GM12801 (cell line): ENCODE measurements at regions not wholly inside any gene's neighbourhood (a gene's known extent, or its start where the extent isn't known, plus 50 kb on each side); places are given as distances from the start of the nearest gene placed in this dataset.

Source experiments
- TF ChIP-seq, protein P1 (sequence below): IDR thresholded peaks from one replicate; pipeline ENCODE4 v1.5.1; 2011; ENCODE audit warnings: control low read depth; ENCODE audit not compliant: insufficient read length; ENCODE audit errors: extremely low read depth

DNA sequence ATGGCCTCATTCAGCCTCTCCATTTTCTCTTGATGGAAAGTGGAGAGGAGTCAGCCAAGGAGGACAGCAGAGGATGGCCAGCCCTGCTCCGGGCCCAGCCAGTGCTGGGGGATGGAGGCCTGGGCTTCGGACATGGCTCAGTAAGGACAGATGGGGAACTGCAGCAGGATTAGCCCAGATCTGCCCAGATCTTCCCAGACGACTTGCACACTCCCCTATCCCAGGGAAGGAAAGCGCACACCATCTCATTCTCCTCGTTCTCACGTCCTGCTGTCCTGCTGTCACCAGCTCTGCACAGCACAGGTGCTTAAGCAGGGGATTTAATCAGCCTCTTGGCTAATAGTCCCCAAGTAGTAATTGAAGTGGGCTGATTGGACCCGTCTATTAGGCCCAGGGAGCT, 100.2 kb upstream of the SDK2 start:
- TF ChIP-seq, protein P1, sequence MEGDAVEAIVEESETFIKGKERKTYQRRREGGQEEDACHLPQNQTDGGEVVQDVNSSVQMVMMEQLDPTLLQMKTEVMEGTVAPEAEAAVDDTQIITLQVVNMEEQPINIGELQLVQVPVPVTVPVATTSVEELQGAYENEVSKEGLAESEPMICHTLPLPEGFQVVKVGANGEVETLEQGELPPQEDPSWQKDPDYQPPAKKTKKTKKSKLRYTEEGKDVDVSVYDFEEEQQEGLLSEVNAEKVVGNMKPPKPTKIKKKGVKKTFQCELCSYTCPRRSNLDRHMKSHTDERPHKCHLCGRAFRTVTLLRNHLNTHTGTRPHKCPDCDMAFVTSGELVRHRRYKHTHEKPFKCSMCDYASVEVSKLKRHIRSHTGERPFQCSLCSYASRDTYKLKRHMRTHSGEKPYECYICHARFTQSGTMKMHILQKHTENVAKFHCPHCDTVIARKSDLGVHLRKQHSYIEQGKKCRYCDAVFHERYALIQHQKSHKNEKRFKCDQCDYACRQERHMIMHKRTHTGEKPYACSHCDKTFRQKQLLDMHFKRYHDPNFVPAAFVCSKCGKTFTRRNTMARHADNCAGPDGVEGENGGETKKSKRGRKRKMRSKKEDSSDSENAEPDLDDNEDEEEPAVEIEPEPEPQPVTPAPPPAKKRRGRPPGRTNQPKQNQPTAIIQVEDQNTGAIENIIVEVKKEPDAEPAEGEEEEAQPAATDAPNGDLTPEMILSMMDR = no peak

DNA sequence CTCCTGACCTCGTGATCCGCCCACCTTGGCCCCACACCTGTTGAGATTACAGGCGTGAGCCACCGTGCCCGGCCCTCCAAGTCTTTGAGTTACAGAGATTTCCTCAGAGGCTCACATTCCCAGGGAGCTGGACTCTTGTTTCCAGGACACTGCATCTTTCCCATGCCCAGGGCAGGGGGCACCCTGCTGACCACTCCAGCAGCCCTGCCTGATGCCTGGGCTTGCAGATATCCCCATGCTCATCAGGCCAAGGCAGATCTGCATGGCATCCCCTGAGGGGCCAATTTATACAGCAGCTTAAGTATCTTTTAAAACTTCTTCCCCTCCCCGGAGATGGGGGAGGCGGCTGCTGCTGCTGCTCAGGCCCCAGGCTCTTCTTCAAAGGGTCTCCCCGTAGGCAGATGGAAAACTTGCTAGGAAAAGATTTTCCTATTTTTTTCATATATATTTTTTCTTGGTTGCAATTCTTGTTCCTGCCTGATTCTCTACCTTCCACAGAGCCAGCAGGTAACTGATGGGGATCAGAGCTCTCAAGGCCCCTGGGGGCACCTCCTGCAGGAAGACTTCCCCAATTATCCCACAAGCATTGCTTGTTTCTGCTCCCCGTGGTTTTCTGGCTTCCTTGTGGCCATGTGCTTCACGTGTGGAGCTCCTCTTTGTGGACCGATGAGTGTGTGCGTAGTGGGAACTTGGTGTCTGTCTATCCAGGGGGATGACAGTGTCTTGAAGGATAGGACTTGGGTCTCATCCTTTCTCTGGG, 102.2 kb upstream of the SDK2 start:
- TF ChIP-seq, protein P1 = no peak

DNA sequence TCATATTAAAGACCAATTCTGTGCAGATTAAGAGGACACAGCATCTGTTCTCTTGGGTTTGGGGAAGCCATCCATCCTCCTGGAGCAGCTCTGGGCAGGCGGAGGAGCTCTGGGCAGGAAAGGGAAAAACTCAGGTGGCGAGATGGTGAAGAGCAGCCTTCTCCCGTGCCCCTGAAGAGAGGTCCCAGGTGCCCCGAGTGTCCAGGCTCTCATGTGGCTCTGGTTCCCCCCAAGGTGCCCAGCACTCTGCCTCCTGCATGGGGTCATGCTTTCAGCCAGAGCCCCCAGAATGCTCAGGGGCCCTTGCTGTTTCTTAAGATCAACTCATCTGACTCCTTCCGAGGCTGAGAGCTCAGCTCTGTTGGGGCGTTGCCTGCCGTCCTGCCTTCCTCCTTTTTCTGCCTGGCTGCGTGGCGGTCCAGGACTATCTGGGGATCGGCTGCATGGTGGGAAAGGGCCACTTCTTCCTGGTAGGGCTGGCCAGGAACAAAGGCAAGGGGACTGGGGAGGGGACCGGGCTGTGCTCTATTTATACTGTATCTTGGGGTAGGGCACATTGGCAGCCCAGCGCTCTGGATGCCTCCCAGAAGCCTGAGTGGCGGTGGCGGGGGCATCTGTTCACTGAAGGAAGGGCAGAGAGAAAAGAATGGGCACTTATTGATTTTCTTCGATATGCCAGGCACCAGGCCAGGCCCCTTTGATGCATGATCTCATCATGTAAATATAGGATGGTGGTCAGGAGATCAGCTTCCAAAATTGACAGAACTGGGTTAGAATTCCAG, 103.2 kb upstream of the SDK2 start:
- TF ChIP-seq, protein P1 = no peak

DNA sequence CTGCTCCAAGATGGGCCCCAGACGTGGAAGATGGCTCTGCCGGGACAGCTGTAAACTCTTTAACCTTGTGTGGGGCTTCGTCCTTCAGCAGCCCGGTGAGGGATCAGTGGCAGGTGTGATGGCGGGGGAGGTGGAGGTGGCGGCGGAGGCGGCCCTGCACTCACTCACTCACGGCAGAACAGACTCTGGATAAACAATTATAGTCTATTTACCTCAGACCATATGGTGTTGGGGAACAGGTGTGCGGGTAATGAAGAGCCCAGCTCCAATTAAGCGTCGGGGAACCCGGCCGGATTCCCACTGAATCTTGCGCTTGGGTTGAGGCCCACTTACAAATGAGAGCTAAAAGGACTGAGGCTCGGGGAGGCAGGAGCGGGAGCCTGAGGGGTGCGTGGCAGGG, 104.3 kb upstream of the SDK2 start:
- TF ChIP-seq, protein P1 = no peak

DNA sequence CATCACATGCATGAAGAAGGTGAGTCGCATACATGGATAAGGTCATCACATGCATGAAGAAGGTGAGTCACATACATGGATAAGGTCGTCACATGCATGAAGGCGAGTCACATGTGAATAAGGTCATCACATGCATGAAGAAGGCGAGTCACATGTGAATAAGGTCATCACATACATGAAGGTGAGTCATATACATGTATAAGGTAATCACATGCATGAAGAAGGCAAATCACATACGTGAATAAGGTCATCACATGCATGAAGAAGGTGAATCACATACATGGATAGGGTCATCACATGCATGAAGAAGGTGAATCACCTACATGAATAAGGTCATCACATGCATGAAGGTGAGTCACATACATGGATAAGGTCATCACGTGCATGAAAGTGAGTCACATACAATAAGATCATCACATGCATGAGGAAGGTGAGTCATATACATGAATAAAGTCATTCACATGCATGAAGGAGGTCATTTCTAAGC, 105.1 kb upstream of the SDK2 start:
- TF ChIP-seq, protein P1 = no peak

DNA sequence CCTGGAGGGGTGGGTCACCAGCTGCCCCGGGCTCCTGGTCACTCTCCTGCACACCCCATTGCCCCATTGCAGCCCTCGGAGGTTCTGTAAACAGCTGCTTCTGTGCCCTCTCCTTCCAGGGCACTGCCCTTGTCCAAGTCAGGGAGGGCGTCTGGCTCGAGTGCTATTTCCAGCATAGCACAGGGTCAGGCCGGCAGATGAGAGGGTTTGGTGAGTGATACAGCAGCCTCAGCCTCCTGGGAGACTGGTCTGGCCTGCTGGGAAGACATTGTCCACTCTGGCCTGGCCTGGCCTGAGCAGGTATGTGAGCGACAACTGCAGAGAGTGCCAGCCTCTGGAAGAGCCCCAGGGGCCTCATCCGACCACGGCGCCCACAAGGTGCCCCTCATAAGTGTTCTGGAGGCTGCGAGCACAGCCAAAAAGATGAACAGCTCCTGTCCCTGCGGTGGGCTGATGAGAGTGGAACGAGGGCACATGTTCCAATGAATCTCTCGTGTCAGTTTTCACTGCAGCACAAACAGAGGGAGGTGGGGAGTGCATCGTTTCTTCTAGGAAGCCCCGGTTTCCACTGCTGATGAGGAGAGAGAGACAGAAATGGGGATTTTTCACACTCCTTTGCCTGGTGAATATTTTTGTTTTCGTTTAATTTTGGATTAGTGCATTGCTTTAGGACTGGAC, 105.8 kb upstream of the SDK2 start:
- TF ChIP-seq, protein P1 = no peak

DNA sequence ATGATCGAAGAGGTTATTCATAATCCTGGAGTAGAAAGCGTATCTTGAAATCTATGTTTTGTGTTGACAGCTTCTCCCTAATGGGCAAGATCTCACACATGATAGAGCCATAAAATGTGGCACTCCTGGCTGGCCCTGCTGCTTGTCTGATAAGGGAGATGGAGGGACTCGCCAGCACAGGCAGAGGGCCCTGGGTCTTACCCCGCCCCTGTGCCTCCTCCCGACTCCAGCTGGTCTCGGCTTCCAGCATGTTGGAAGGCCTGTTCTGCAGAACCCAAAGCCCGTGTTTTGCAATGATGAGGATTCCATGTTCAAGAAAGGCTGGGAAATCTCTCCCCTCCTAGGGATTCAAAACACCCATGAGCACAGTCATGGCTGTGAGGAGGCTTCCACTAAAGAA, 106.7 kb upstream of the SDK2 start:
- TF ChIP-seq, protein P1 = no peak
